SU-DHL-6 (cell line): ENCODE measurements at regions not wholly inside any gene's neighbourhood (a gene's known extent, or its start where the extent isn't known, plus 50 kb on each side); places are given as distances from the start of the nearest gene placed in this dataset.

Experiments
- H2AFZ ChIP-seq: fragments of 200-600 bp; sonication (generic); 2 replicates; pipeline ENCODE4 v1.6.1; 2014; ENCODE audit warnings: low read depth, mild to moderate bottlenecking, moderate library complexity, mixed read lengths, antibody characterized with exemption, low read length; ENCODE audit not compliant: severe bottlenecking
- H3F3A ChIP-seq: fragments of 200-600 bp; shearing (Covaris generic); 2 replicates; pipeline ENCODE4 v1.6.0; 2016; ENCODE audit warnings: antibody characterized with exemption, mild to moderate bottlenecking; ENCODE audit not compliant: insufficient read depth
- H3K27ac ChIP-seq: fragments of 200-600 bp; sonication (generic); 2 replicates; pipeline ENCODE4 v1.5.1; 2016; ENCODE audit warnings: low read depth, mild to moderate bottlenecking, low read length, moderate library complexity, mixed read lengths
- H3K27me3 ChIP-seq: fragments of 200-600 bp; sonication (generic), shearing (Covaris generic); 2 replicates; pipeline ENCODE4 v1.6.0; 2014; ENCODE audit warnings: mild to moderate bottlenecking, low read length
- H3K36me3 ChIP-seq: fragments of 200-600 bp; sonication (generic); 2 replicates; pipeline ENCODE4 v1.6.1; 2014; ENCODE audit warnings: mild to moderate bottlenecking, low read length, mixed read lengths
- H3K4me2 ChIP-seq: fragments of 300-600, 200-600 bp; shearing (Covaris generic), sonication (generic); 2 replicates; pipeline ENCODE4 v1.6.0; 2014; ENCODE audit warnings: low read length, low read depth, mild to moderate bottlenecking; ENCODE audit not compliant: poor library complexity, severe bottlenecking
- H3K4me3 ChIP-seq: fragments of 200-600 bp; sonication (generic); 2 replicates; pipeline ENCODE4 v1.5.1; 2014; ENCODE audit warnings: antibody characterized with exemption, low read length, mild to moderate bottlenecking, mixed read lengths; ENCODE audit not compliant: insufficient read depth, poor library complexity, severe bottlenecking
- H3K79me2 ChIP-seq: fragments of 200-600 bp; sonication (generic); 2 replicates; pipeline ENCODE4 v1.6.1; 2014; ENCODE audit warnings: mild to moderate bottlenecking, low read length, moderate library complexity; ENCODE audit not compliant: insufficient read depth
- H3K9ac ChIP-seq: fragments of 200-600 bp; sonication (generic); 2 replicates; pipeline ENCODE4 v1.7.0; 2014; ENCODE audit warnings: mild to moderate bottlenecking, low read length
- H3K9me2 ChIP-seq: fragments of 200-600 bp; sonication (generic); replicated peaks from 2 replicates; pipeline ENCODE4 v1.6.1; 2014; ENCODE audit warnings: low read length; ENCODE audit not compliant: insufficient read depth
- H3K9me3 ChIP-seq: fragments of 200-600 bp; sonication (generic); 2 replicates; pipeline ENCODE4 v1.6.1; 2014; ENCODE audit warnings: low read length, mixed read lengths; ENCODE audit not compliant: insufficient read depth
- H4K20me1 ChIP-seq: fragments of 200-600 bp; sonication (generic); 2 replicates; pipeline ENCODE4 v1.6.1; 2014; ENCODE audit warnings: low read depth, mild to moderate bottlenecking, antibody characterized with exemption, low read length, moderate library complexity, mixed read lengths
- EZH2phosphoT487 ChIP-seq: fragments of 200-600 bp; sonication (generic), shearing (Covaris generic); conservative IDR thresholded peaks from 2 replicates; pipeline ENCODE4 v1.6.1; 2018; ENCODE audit warnings: mild to moderate bottlenecking, antibody characterized with exemption, low read length, moderate library complexity, mixed read lengths
- TF ChIP-seq, protein P1 (sequence below): fragments of 200-600 bp; sonication (generic); IDR thresholded peaks from one replicate; pipeline ENCODE4 v1.5.1; 2017; ENCODE audit warnings: antibody characterized with exemption, mild to moderate bottlenecking, low read length, moderate library complexity; ENCODE audit not compliant: insufficient read depth, poor library complexity, severe bottlenecking

DNA sequence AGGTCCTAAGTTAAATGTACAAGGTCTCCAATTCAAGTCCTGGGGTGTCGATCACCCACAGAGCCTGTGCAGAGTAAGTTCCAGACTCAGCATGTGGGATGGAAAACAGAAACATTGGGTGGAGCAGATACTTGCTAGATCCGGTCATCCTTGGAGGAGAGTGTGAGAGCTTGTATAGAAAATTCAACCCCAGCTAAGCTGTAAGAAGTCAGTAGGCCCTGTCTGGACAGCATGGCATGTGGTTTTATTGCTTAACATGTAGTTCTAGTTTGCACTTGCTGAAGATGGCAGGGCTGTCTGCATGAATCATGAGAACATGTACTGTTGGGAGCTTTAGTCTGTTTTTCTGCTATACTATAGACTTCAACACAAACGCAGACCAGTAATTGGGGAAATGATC, 189.6 kb upstream of the RMP24 start:
- Histone ChIP-seq H3K9ac (no peak overlapping the region), H2AFZ (no peak overlapping the region), H3K27me3 (no peaks in the 10 kb centered on the region), H3K4me3 (no peak overlapping the region), H3K79me2 (no peaks in the 10 kb centered on the region), H3K27ac (no peak overlapping the region), H3K4me2 (no peak overlapping the region), H3K9me2 (no peaks in the 10 kb centered on the region), H3F3A (no peaks in the 10 kb centered on the region), H4K20me1 (no peaks in the 10 kb centered on the region), H3K9me3 (no peaks in the 10 kb centered on the region), H3K36me3 (no peaks in the 10 kb centered on the region)
- TF ChIP-seq, protein P1, sequence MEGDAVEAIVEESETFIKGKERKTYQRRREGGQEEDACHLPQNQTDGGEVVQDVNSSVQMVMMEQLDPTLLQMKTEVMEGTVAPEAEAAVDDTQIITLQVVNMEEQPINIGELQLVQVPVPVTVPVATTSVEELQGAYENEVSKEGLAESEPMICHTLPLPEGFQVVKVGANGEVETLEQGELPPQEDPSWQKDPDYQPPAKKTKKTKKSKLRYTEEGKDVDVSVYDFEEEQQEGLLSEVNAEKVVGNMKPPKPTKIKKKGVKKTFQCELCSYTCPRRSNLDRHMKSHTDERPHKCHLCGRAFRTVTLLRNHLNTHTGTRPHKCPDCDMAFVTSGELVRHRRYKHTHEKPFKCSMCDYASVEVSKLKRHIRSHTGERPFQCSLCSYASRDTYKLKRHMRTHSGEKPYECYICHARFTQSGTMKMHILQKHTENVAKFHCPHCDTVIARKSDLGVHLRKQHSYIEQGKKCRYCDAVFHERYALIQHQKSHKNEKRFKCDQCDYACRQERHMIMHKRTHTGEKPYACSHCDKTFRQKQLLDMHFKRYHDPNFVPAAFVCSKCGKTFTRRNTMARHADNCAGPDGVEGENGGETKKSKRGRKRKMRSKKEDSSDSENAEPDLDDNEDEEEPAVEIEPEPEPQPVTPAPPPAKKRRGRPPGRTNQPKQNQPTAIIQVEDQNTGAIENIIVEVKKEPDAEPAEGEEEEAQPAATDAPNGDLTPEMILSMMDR: no peak
- TF ChIP-seq EZH2phosphoT487: no peak

GRCh38 chr18:35786365-35787042, 186.0 kb upstream of the RMP24 start:
- no peak overlapping the region for H3K4me3 ChIP-seq
- H3K79me2 ChIP-seq: no peaks in the 10 kb centered on the region
- TF ChIP-seq, protein P1: no peak
- no peak for TF ChIP-seq EZH2phosphoT487
- peak overlapping the region; percentile 2; the same call in 1 of the 2 replicates for H3K9ac ChIP-seq
- no peaks in the 10 kb centered on the region for H3F3A ChIP-seq
- H3K27me3 ChIP-seq: no peaks in the 10 kb centered on the region
- H3K9me3 ChIP-seq: no peaks in the 10 kb centered on the region
- H2AFZ ChIP-seq: peak overlapping the region; percentile 17
- H3K4me2 ChIP-seq: peak overlapping the region; percentile 53
- H3K36me3 ChIP-seq: no peaks in the 10 kb centered on the region
- no peaks in the 10 kb centered on the region for H3K9me2 ChIP-seq
- peak overlapping the region; percentile 36 for H3K27ac ChIP-seq
- no peaks in the 10 kb centered on the region for H4K20me1 ChIP-seq

DNA sequence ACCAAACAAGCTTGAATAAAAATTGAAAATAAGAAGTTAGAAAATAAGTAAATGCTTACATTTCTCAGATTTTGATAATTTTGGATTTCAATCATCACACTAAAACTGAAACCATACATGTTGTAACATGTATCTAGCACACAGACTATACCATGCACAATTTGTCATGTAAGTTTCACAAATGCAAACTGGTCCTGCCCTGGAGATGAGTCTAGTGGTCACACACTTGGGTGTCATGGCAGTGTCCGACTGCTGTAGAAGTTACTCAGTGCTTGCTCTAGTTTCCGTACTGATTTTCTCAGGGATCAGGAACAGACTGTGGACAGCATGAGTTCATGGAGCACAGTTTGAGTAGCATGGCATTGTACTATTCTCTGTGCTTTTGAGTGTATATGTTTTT, 182.9 kb upstream of the RMP24 start:
- TF ChIP-seq EZH2phosphoT487: no peak
- TF ChIP-seq, protein P1: no peak
- Histone ChIP-seq H3K4me3 (no peak overlapping the region), H3K4me2 (no peak overlapping the region)

More for the DNA sequence above, 182.9 kb upstream of the RMP24 start:
- no peak overlapping the region for H3K9ac ChIP-seq
- H3K27me3 ChIP-seq: no peaks in the 10 kb centered on the region
- no peaks in the 10 kb centered on the region for H3K36me3 ChIP-seq
- H3K79me2 ChIP-seq: no peaks in the 10 kb centered on the region
- H3K9me2 ChIP-seq: no peaks in the 10 kb centered on the region
- no peak overlapping the region for H3K27ac ChIP-seq
- no peaks in the 10 kb centered on the region for H3K9me3 ChIP-seq
- no peaks in the 10 kb centered on the region for H4K20me1 ChIP-seq
- H2AFZ ChIP-seq: no peak overlapping the region
- H3F3A ChIP-seq: no peaks in the 10 kb centered on the region
